NB4 (cell line): ENCODE measurements at regions not wholly inside any gene's neighbourhood (a gene's known extent, or its start where the extent isn't known, plus 50 kb on each side); places are given as distances from the start of the nearest gene placed in this dataset.

Experiments
- MAX ChIP-seq: IDR thresholded peaks from 2 replicates; pipeline ENCODE4 v1.6.1; 2011; ENCODE audit warnings: low read depth, low read length
- POLR2A ChIP-seq: IDR thresholded peaks from 2 replicates; pipeline ENCODE4 v1.6.1; 2011; ENCODE audit warnings: mild to moderate bottlenecking; ENCODE audit not compliant: insufficient read length; ENCODE audit errors: extremely low read depth
- TF ChIP-seq, protein P1 (sequence below): IDR thresholded peaks from one replicate; pipeline ENCODE4 v1.5.1; 2012; ENCODE audit warnings: low read depth, low read length

DNA sequence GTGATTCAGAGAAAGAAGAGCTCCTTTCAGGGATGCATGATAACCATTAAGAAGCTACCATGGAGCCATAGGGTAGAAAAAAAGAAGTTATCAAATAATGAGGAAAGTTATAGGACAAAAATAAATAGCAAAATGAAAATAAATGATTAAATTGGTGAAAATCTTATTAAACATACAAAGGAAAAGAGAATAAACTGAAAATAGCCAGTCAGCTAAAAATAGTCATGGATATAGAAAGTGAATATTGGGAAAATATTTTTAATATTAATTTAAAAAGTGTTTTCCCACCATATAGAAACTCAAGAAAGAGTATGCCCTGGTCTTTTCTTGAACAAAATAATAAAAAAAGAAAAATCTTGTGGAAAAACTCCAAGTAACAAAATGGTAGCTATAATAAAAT lies 209.2 kb upstream of the CDH19 start:
- TF ChIP-seq MAX: no peak
- TF ChIP-seq POLR2A: no peak
- TF ChIP-seq, protein P1, sequence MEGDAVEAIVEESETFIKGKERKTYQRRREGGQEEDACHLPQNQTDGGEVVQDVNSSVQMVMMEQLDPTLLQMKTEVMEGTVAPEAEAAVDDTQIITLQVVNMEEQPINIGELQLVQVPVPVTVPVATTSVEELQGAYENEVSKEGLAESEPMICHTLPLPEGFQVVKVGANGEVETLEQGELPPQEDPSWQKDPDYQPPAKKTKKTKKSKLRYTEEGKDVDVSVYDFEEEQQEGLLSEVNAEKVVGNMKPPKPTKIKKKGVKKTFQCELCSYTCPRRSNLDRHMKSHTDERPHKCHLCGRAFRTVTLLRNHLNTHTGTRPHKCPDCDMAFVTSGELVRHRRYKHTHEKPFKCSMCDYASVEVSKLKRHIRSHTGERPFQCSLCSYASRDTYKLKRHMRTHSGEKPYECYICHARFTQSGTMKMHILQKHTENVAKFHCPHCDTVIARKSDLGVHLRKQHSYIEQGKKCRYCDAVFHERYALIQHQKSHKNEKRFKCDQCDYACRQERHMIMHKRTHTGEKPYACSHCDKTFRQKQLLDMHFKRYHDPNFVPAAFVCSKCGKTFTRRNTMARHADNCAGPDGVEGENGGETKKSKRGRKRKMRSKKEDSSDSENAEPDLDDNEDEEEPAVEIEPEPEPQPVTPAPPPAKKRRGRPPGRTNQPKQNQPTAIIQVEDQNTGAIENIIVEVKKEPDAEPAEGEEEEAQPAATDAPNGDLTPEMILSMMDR: no peak
